Esophagus squamous epithelium (tissue), 4 donors: ENCODE measurements at regions not wholly inside any gene's neighbourhood (a gene's known extent, or its start where the extent isn't known, plus 50 kb on each side); places are given as distances from the start of the nearest gene placed in this dataset.

Experiments
- CTCF ChIP-seq, 6 experiments: fragments of 450-650 bp in 4 of 6; fragments of 200-600 bp in 2 of 6; sonication (generic) in 2 of 6; IDR thresholded peaks; one replicate each; pipeline ENCODE4 v1.5.1; 2016 to 2019; ENCODE audit warnings: antibody characterized with exemption in 6 of 6, mild to moderate bottlenecking in 4 of 6, moderate library complexity in 4 of 6
- POLR2A ChIP-seq, 4 donors: fragments of 450-650 bp; IDR thresholded peaks; one replicate each; pipeline ENCODE4 v1.6.1; 2017; ENCODE audit warnings: antibody characterized with exemption in 4 of 4, mild to moderate bottlenecking in 4 of 4, moderate library complexity in 3 of 4

DNA sequence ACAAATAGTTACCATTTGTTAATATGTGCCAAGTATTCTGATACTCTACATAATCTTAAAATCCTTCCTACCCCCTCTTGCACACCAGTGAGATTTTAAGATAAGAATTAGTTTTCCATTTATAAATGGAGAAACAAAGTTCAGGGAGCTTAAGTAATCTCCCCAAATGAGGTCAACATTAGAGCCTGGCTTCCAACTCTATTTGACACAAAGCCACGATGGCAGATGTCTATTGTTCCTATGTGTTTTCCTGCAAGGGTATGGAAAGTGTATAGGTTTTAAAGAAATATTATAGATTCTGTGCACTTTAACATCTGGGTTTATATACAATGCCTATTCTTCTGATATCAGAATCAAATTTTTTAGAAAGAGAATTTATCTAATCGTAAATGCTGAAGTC, 143.9 kb upstream of the SEMA3C start:
- TF ChIP-seq CTCF (IDR thresholded peaks at IDR 0.05) (no peak), POLR2A (IDR thresholded peaks at IDR 0.05) (no peak)
